ENCODE measurements at regions not wholly inside any gene's neighbourhood (a gene's known extent, or its start where the extent isn't known, plus 50 kb on each side); places are given as distances from the start of the nearest gene placed in this dataset.

DNA sequence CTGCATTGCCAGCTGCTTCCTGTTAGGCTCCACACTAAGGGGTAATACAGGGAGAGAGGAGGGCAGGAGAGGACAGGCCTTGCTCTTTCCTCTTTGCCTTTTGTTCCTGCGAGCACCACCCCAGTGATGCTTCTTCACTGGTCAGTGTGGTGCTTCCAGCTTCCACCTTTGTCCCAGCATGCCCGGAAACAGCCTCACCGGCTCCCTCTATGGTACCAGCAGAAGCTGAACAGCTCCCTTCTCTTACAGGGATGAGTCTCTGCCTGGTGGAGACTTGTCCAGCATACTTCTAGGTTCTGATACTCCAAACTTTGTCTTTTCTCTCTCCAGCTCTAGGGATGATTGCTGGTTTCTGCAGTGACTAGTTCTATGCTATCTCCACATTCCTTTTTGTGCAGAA lies 413.3 kb downstream of the TSN start:
- no peaks in the 10 kb centered on the region for H3K27me3 ChIP-seq (ENCODE audit: control insufficient read depth, insufficient read depth, low read length)
- no peak for TF ChIP-seq CTCF (IDR thresholded peaks at IDR 0.05; ENCODE audit: insufficient read depth, low read length, severe bottlenecking)
- DNase-seq (ENCODE audit: low read depth): no peak
- no peaks in the 10 kb centered on the region for H3K36me3 ChIP-seq (ENCODE audit: control insufficient read depth, insufficient read depth, low read length)
- FAIRE-seq: no peak
- H3K4me3 ChIP-seq (ENCODE audit: low read depth, low read length): no peak overlapping the region

DNA sequence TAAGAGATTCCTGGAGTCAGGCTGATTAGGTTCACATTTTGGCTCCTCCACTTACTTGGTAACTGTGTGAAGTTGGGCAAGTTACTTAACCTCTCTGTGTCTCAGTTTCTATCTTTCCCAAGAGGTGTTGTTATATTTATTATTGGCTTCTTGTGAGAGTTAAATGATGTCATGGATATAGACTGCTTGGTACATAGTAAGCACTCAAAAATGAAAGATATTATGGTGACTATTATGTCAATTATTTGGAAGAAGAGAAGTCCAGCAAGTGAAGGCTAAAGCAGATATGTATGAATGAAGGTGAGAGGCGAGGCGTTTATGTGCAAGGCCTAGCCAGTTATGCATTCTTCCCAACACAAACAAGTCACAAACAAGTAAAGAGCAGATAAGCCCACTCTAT lies 417.4 kb downstream of the TSN start:
- FAIRE-seq (no peak), DNase-seq (ENCODE audit: low read depth) (no peak)
- no peak for TF ChIP-seq CTCF (IDR thresholded peaks at IDR 0.05; ENCODE audit: insufficient read depth, low read length, severe bottlenecking)
- Histone ChIP-seq H3K36me3 (ENCODE audit: control insufficient read depth, insufficient read depth, low read length) (no peaks in the 10 kb centered on the region), H3K27me3 (ENCODE audit: control insufficient read depth, insufficient read depth, low read length) (no peaks in the 10 kb centered on the region), H3K4me3 (ENCODE audit: low read depth, low read length) (no peak overlapping the region)

- no peaks in the 10 kb centered on the region for H3K27me3 ChIP-seq (ENCODE audit: control insufficient read depth, insufficient read depth, low read length)
- DNase-seq (ENCODE audit: low read depth) (no peak), FAIRE-seq (no peak)
Measured at GRCh38 chr2:122174061-122174460, 418.6 kb downstream of the TSN start.

GRCh38 chr2:122179492-122180165 lies 424.2 kb downstream of the TSN start:
- DNase-seq (ENCODE audit: low read depth) (peak; percentile 39), FAIRE-seq (no peak)
- Histone ChIP-seq H3K4me3 (ENCODE audit: low read depth, low read length) (no peak overlapping the region), H3K27me3 (ENCODE audit: control insufficient read depth, insufficient read depth, low read length) (no peaks in the 10 kb centered on the region), H3K36me3 (ENCODE audit: control insufficient read depth, insufficient read depth, low read length) (no peaks in the 10 kb centered on the region)
- no peak for TF ChIP-seq CTCF (IDR thresholded peaks at IDR 0.05; ENCODE audit: insufficient read depth, low read length, severe bottlenecking)

More at GRCh38 chr2:122174061-122174460, 418.6 kb downstream of the TSN start:
- Histone ChIP-seq H3K4me3 (ENCODE audit: low read depth, low read length) (no peak overlapping the region), H3K36me3 (ENCODE audit: control insufficient read depth, insufficient read depth, low read length) (no peaks in the 10 kb centered on the region)
- TF ChIP-seq CTCF (IDR thresholded peaks at IDR 0.05; ENCODE audit: insufficient read depth, low read length, severe bottlenecking): no peak

DNA sequence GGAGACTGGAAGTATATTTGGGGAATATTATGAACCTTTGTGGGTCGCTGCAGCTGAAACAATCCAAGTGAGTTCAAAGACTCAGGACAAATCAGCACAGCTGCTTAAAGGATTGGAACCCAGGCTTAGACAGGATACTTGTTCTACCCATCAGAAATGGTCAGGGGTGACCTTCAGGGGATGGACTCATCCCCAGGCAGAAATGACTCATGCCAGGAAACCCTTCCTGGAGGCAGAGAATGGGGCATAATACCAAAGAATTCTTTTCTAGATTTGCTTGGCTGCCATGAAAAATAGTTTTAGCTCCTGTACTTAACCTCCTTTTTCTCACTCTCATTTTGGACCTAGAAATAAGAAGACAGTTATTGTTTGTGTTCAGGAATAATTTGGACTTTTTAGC lies 425.5 kb downstream of the TSN start:
- Histone ChIP-seq H3K4me3 (ENCODE audit: low read depth, low read length) (no peak overlapping the region), H3K27me3 (ENCODE audit: control insufficient read depth, insufficient read depth, low read length) (no peaks in the 10 kb centered on the region), H3K36me3 (ENCODE audit: control insufficient read depth, insufficient read depth, low read length) (no peaks in the 10 kb centered on the region)
- TF ChIP-seq CTCF (IDR thresholded peaks at IDR 0.05; ENCODE audit: insufficient read depth, low read length, severe bottlenecking): no peak
- FAIRE-seq: no peak
- DNase-seq (ENCODE audit: low read depth): no peak

Data from bronchial epithelial cell (primary cell).